IPS-15b (cell line): ENCODE measurements at regions not wholly inside any gene's neighbourhood (a gene's known extent, or its start where the extent isn't known, plus 50 kb on each side); places are given as distances from the start of the nearest gene placed in this dataset.

Experiments used
- H3K27me3 ChIP-seq: one replicate; pipeline ENCODE4 v1.6.1; 2013; ENCODE audit warnings: low read length; ENCODE audit not compliant: control insufficient read depth, insufficient read depth
- H3K36me3 ChIP-seq: one replicate; pipeline ENCODE4 v1.6.1; 2013; ENCODE audit warnings: low read length; ENCODE audit not compliant: control insufficient read depth, insufficient read depth
- H3K4me1 ChIP-seq: one replicate; pipeline ENCODE4 v1.6.1; 2013; ENCODE audit warnings: mild to moderate bottlenecking, low read length; ENCODE audit not compliant: control insufficient read depth, insufficient read depth
- H3K4me3 ChIP-seq: one replicate; pipeline ENCODE4 v1.5.1; 2013; ENCODE audit warnings: low read depth, low read length
- H3K9ac ChIP-seq: one replicate; pipeline ENCODE4 v1.6.1; 2013; ENCODE audit warnings: low read depth, mild to moderate bottlenecking, low read length
- H3K9me3 ChIP-seq: one replicate; pipeline ENCODE4 v1.6.1; 2013; ENCODE audit warnings: mild to moderate bottlenecking, low read length; ENCODE audit not compliant: control insufficient read depth, insufficient read depth

DNA sequence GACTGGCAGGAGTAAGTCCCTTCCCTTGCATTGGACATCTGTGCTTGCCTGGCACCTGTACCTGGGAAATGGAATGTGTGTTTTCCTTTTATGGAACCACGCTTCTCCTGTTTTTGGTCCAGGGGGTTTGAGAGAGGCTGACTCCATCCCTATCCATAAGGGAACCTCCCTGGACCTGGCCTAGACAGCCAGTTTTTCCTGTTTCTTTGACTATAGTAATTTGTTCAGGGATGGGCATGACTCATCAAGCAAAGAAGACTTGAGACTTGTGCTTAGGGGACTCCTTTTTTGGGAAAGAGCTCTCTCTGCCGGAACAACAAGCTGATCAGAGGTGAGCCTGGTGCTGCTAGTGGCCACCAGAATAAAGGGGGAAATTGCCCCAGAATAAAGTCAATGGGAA is 393.8 kb downstream of the CDH26 start:
- no peaks in the 10 kb centered on the region for H3K4me1 ChIP-seq
- H3K27me3 ChIP-seq, result no peaks in the 10 kb centered on the region
- no peak overlapping the region for H3K4me3 ChIP-seq
- no peaks in the 10 kb centered on the region for H3K36me3 ChIP-seq
- no peaks in the 10 kb centered on the region for H3K9me3 ChIP-seq
- no peak overlapping the region for H3K9ac ChIP-seq

DNA sequence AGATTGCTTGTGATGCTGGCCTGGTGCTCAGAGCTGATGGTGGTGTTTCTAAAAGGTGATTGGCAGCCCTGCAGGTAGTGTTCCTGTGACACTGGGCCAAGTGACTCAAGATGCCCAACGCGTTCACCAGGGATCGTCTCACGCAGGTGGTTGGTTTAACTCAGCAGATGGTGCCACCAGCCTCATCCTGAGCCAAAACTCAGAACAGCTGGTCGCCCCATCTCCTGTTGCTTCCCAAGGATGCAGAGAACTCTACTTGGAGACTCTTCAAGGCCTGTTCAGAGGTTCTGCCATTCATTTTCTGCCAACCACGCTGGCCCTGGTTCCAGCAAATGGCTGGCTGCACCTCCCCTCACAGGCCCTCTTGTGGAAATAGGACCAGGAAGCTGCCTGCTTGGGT is 394.4 kb downstream of the CDH26 start:
- no peaks in the 10 kb centered on the region for H3K9me3 ChIP-seq
- H3K9ac ChIP-seq, result no peak overlapping the region
- no peak overlapping the region for H3K4me3 ChIP-seq
- H3K36me3 ChIP-seq, result no peaks in the 10 kb centered on the region
- no peaks in the 10 kb centered on the region for H3K4me1 ChIP-seq
- H3K27me3 ChIP-seq, result no peaks in the 10 kb centered on the region

DNA sequence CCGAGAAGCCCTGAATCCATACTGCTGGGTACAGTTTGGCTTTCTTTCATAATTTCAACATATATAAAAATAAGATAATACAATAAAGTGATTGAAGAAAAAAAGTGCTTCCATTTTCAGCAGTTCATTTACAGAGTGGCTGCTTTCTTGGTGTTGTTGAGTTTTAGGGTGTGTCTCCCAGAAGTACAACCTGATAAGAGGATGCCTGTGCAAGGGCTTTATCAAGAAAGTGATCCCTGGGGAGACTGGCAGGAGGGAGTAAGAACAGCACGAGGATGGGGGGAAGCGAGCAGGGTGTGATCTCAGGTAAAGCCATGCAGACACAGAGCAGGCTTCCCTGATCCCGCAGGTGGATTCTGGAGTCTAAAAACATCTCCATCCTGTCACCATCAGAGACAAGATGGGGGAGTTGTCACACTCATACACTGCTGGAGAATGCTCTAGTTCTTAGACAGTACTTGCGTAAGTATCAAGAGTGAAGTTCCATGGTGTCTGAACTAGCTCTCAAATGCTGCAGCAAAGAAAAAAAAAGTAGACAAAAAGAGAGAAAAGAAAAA is 395.9 kb downstream of the CDH26 start:
- Histone ChIP-seq H3K4me3 (no peak overlapping the region), H3K27me3 (no peaks in the 10 kb centered on the region), H3K9ac (no peak overlapping the region), H3K4me1 (no peaks in the 10 kb centered on the region), H3K36me3 (no peaks in the 10 kb centered on the region), H3K9me3 (no peaks in the 10 kb centered on the region)

DNA sequence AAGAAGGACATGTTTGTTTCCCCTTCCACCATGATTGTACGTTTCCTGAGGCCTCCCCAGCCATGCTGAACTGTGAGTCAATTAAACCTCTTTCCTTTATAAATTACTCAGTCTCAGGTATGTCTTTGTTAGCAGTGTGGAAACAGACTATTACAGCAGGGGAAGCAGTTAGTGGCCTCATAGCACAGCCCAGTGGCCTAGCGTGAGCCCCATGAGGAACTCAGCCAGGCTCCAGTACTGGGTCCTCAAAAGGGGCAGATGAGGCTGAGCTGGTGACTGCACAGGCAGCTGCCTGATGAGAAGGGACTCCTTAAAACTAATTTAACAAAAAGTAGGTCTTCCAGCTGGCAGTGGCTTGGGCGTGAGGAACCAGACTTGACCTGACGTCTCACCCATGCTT is 399.9 kb downstream of the CDH26 start:
- no peaks in the 10 kb centered on the region for H3K4me1 ChIP-seq
- no peaks in the 10 kb centered on the region for H3K27me3 ChIP-seq
- H3K36me3 ChIP-seq, result no peaks in the 10 kb centered on the region
- no peaks in the 10 kb centered on the region for H3K9me3 ChIP-seq
- H3K4me3 ChIP-seq, result no peak overlapping the region
- no peak overlapping the region for H3K9ac ChIP-seq

DNA sequence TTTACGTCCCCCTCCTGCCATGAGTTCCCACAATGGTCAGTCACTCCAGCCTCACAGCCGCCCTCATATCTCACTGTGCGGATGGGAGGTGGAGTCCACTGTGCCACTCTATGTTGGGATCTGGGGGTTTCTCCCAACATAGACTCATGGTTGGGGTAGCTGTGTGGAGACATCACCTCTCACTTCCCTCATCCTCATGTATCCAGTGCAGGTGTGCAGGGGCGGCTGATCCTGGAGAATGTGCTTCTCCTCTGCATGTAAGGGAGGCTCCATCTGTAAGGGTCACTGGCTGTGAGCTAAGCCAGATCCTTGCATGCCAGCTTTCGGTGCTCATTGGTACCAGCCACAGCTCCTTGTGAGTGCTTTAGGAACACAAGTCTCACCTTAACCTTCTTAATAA is 400.8 kb downstream of the CDH26 start:
- no peaks in the 10 kb centered on the region for H3K27me3 ChIP-seq
- no peak overlapping the region for H3K9ac ChIP-seq
- no peaks in the 10 kb centered on the region for H3K9me3 ChIP-seq
- no peaks in the 10 kb centered on the region for H3K36me3 ChIP-seq
- no peaks in the 10 kb centered on the region for H3K4me1 ChIP-seq
- no peak overlapping the region for H3K4me3 ChIP-seq

DNA sequence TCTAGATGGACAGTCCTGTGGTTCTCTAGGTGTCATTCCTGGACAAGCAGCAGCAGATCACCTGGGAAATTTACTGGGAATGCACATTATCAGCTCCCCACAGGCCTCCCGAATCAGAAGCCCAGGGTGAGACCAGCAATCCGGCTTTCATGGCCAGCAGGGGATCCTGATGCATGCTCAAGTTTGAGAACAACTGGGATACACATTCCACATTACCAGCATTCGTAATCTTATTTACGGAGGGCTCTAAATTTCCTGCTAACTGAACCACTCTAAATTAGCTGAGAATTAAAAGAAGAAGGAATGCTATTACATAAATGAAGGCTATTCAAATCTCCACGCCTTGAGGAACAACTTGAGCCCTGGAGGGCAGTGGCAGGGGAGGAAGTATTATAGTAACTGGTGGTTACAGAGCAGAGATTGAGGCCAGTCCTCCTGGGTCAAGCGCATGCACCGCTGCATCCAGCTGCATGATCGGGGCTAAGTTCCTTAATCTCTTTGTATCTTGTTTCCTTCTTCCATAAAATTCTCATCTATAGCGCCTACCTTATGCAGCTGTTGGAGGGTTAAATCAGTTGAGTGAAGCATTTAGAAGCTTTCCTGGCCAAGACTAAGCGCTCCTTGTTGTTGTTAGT is 403.7 kb downstream of the CDH26 start:
- Histone ChIP-seq H3K9ac (no peak overlapping the region), H3K4me1 (no peaks in the 10 kb centered on the region), H3K36me3 (no peaks in the 10 kb centered on the region), H3K27me3 (no peaks in the 10 kb centered on the region), H3K4me3 (no peak overlapping the region), H3K9me3 (no peaks in the 10 kb centered on the region)

DNA sequence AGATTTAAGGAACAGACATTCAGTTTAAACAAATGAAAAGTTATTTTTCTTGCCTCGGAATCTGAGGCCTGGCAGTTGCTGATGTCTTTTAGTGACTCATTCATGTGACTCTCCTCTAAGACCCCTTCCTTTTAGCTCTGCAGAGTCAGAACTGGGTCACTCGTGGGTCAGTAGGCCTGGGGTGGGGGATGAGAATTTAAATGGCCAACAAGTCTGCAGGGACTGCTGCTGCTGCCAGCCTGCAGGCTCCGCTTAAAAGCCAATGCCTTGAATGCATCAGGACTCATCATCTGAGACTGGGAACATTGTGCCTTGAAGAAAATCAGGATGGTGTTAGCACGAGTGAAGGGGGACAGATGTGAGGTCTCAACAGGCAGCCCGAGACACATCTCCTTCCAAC is 404.3 kb downstream of the CDH26 start:
- H3K9ac ChIP-seq, result no peak overlapping the region
- no peaks in the 10 kb centered on the region for H3K36me3 ChIP-seq
- H3K4me1 ChIP-seq, result no peaks in the 10 kb centered on the region
- H3K27me3 ChIP-seq, result no peaks in the 10 kb centered on the region
- H3K9me3 ChIP-seq, result no peaks in the 10 kb centered on the region
- H3K4me3 ChIP-seq, result no peak overlapping the region

DNA sequence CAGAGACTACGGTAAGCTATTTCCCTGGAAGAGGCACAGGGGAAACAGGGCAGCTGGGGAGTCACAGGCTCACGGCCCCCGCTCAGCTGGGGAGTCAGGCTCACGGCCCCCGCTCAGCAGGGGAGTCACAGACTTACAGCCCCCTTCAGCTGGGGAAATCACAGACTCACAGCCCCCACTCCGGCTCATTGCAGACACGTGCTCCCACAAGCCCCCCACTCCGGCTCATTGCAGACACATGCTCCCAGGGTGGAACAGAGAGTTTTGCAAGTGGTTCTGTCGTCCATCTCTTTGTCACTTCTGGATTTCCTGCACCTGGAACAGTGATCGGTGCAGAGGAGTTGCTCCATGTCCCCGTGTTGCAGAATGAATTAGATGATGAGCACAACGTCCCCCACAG is 405.5 kb downstream of the CDH26 start:
- no peak overlapping the region for H3K9ac ChIP-seq
- no peaks in the 10 kb centered on the region for H3K4me1 ChIP-seq
- H3K27me3 ChIP-seq, result no peaks in the 10 kb centered on the region
- H3K9me3 ChIP-seq, result no peaks in the 10 kb centered on the region
- H3K36me3 ChIP-seq, result no peaks in the 10 kb centered on the region
- no peak overlapping the region for H3K4me3 ChIP-seq

DNA sequence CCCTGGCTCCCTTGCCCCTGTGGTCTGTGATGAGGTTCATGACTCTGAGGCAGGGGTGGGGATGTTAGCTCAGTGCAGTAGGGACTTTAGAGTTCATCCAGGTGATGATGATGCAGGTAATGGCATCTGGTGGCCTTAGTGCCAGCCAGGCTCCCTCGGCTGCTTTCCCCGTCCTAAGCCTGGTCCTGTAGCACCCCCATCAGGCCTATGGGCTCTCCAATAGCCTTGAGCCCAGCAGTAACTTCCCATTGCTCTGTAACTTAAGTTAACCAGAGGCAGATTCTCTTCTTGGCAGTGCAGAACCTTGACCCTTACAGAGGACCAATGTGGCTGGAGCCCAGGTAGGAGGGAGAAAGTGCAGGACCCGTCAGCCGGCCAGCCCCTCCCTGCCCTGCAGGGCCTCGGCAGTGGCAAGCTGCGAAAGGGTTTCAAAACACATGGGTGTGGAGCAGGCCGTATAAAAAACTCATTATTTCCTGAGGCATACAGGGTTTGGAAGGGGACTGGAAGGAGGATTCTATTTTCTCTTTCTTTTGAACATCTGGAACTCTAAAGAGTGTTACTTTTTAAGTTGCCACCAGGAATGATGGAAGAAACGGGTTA is 406.9 kb downstream of the CDH26 start:
- Histone ChIP-seq H3K4me3 (no peak overlapping the region), H3K9me3 (no peaks in the 10 kb centered on the region), H3K36me3 (no peaks in the 10 kb centered on the region), H3K4me1 (no peaks in the 10 kb centered on the region), H3K27me3 (no peaks in the 10 kb centered on the region), H3K9ac (no peak overlapping the region)

DNA sequence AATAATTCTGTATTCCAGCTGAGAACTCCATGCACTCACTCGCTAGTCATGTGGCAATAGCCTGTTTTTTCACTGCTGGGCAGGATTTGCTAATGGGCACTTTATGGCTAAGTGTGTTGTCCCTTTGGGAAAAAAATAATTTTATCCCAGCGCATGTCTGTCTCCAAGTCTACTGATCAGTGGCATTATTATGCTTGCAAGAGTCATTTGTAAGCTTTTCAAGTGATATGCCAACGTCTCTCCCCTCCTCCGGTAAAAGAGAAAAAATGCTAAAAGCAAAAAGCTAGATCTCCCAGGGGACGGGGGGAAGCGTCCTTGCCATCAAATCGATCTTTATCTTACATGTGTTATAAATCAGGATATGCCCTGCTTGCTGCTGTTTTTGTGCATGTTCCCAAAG is 407.7 kb downstream of the CDH26 start:
- Histone ChIP-seq H3K4me1 (no peaks in the 10 kb centered on the region), H3K4me3 (no peak overlapping the region), H3K9ac (no peak overlapping the region), H3K9me3 (no peaks in the 10 kb centered on the region), H3K36me3 (no peaks in the 10 kb centered on the region), H3K27me3 (no peaks in the 10 kb centered on the region)

DNA sequence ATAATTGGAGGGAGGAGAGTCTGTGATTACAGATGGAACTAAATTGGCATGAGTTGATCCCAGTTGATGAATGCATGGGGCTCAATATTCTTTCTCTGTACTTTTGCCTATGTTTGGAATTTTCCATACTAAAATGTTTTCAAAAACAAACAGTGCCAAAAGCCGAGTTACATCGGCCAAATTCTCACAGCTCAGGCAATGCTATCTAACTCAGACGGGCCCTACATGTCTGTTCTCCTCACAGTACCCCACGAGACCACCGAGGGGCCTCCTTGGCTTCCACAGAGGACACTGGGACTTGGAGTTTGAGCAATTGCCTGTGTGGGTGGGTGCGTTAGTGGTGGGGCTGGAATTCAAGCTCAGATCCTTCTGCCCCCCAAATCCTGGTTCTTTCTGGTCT is 413.2 kb downstream of the CDH26 start:
- Histone ChIP-seq H3K36me3 (no peaks in the 10 kb centered on the region), H3K9me3 (no peaks in the 10 kb centered on the region), H3K27me3 (no peaks in the 10 kb centered on the region), H3K9ac (no peak overlapping the region), H3K4me1 (no peaks in the 10 kb centered on the region), H3K4me3 (no peak overlapping the region)

DNA sequence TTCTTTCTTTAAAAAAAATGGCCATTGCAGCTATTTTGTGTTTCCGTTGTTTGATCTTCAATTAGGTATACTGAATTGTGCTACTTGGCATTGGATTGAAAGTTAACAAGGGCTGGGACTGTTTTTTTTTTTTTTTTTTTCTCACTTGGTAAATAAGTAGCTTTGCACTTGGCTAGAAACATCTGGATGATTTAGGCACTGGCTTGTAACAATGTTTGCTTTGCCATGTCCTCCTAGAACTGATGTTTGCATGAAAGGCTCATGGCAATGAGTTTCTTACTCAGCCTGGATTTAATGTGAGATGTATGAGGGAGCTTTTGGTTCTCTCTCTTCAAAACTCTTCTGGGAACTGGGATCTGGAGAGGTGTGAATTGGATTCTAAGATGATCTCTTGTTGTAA is 414.1 kb downstream of the CDH26 start:
- no peaks in the 10 kb centered on the region for H3K27me3 ChIP-seq

More for the DNA sequence above, 414.1 kb downstream of the CDH26 start:
- Histone ChIP-seq H3K9ac (no peak overlapping the region), H3K4me1 (no peaks in the 10 kb centered on the region), H3K4me3 (no peak overlapping the region), H3K9me3 (no peaks in the 10 kb centered on the region), H3K36me3 (no peaks in the 10 kb centered on the region)
